Duodenal mucosa (tissue), 2 donors: ENCODE measurements at regions not wholly inside any gene's neighbourhood (a gene's known extent, or its start where the extent isn't known, plus 50 kb on each side); places are given as distances from the start of the nearest gene placed in this dataset.
"Not testable (repeated sequence)": the region's sequence is repeated elsewhere in the genome, so short reads cannot be mapped to it uniquely, and the experiment has no call there.

ENCODE experiments used
- H3K27ac ChIP-seq: one replicate; pipeline ENCODE4 v1.7.0; 2013; ENCODE audit warnings: low read depth, low read length
- H3K27me3 ChIP-seq, 2 donors: one replicate each; pipeline ENCODE4 v1.7.0; 2013; ENCODE audit warnings: low read length in 2 of 2, control low read depth in 1 of 2; ENCODE audit not compliant: insufficient read depth in 2 of 2, control insufficient read depth in 1 of 2
- H3K36me3 ChIP-seq, 2 donors: one replicate each; pipeline ENCODE4 v1.7.0; 2013; ENCODE audit warnings: low read length in 2 of 2, control low read depth in 1 of 2; ENCODE audit not compliant: insufficient read depth in 2 of 2, control insufficient read depth in 1 of 2
- H3K4me1 ChIP-seq, 2 donors: one replicate each; pipeline ENCODE4 v1.7.0; 2013; ENCODE audit warnings: low read length in 2 of 2, control low read depth in 1 of 2; ENCODE audit not compliant: insufficient read depth in 2 of 2, control insufficient read depth in 1 of 2
- H3K4me3 ChIP-seq, 2 donors: one replicate each; pipeline ENCODE4 v1.7.0; 2013; ENCODE audit warnings: low read length in 2 of 2, low read depth in 1 of 2
- H3K9ac ChIP-seq, 2 donors: one replicate each; pipeline ENCODE4 v1.7.0; 2013; ENCODE audit warnings: low read length in 2 of 2, low read depth in 1 of 2
- H3K9me3 ChIP-seq, 2 donors: one replicate each; pipeline ENCODE4 v1.7.0; 2013; ENCODE audit warnings: low read length in 2 of 2, control low read depth in 1 of 2; ENCODE audit not compliant: control insufficient read depth in 1 of 2

- Histone ChIP-seq H3K27me3 (no peaks in the 10 kb centered on the region), H3K9me3 (no peaks in the 10 kb centered on the region), H3K36me3 (no peaks in the 10 kb centered on the region), H3K27ac (no peak overlapping the region), H3K4me1 (peaks cover 22 to 23% of the 10 kb centered on the region in 2 donors), H3K9ac (no peak overlapping the region), H3K4me3 (peak overlapping the region in 1 of 2 donors; percentile 30)
Measured at GRCh38 chr4:54586320-54586955, 71.3 kb upstream of the KIT start.

GRCh38 chr4:54587107-54587891 is 70.5 kb upstream of the KIT start:
- Histone ChIP-seq H3K4me1 (peaks cover 22 to 23% of the 10 kb centered on the region in 2 donors), H3K27me3 (no peaks in the 10 kb centered on the region), H3K27ac (no peak overlapping the region), H3K4me3 (peak overlapping the region in 1 of 2 donors; percentile 30), H3K9ac (no peak overlapping the region), H3K36me3 (no peaks in the 10 kb centered on the region), H3K9me3 (no peaks in the 10 kb centered on the region)

GRCh38 chr4:54588404-54588803 is 69.4 kb upstream of the KIT start:
- H3K9me3 ChIP-seq, result no peaks in the 10 kb centered on the region
- H3K36me3 ChIP-seq, result no peaks in the 10 kb centered on the region
- H3K4me3 ChIP-seq, result no peak overlapping the region
- H3K9ac ChIP-seq, result no peak overlapping the region
- H3K27me3 ChIP-seq, result no peaks in the 10 kb centered on the region
- peaks cover 22 to 23% of the 10 kb centered on the region in 2 donors for H3K4me1 ChIP-seq
- H3K27ac ChIP-seq, result no peak overlapping the region

GRCh38 chr4:54589586-54589985 is 68.2 kb upstream of the KIT start:
- no peak overlapping the region for H3K27ac ChIP-seq
- no peaks in the 10 kb centered on the region for H3K27me3 ChIP-seq

GRCh38 chr4:54593795-54594322 is 63.9 kb upstream of the KIT start:
- no peak overlapping the region for H3K27ac ChIP-seq
- no peak overlapping the region for H3K4me3 ChIP-seq
- no peaks in the 10 kb centered on the region for H3K9me3 ChIP-seq
- no peaks in the 10 kb centered on the region for H3K27me3 ChIP-seq
- no peaks in the 10 kb centered on the region for H3K36me3 ChIP-seq
- H3K9ac ChIP-seq, result no peak overlapping the region
- no peaks in the 10 kb centered on the region for H3K4me1 ChIP-seq

More at GRCh38 chr4:54589586-54589985, 68.2 kb upstream of the KIT start:
- H3K9me3 ChIP-seq, result no peaks in the 10 kb centered on the region
- H3K9ac ChIP-seq, result no peak overlapping the region
- H3K4me3 ChIP-seq, result no peak overlapping the region
- H3K4me1 ChIP-seq, result peaks cover 22 to 23% of the 10 kb centered on the region in 2 donors
- no peaks in the 10 kb centered on the region for H3K36me3 ChIP-seq

GRCh38 chr4:54596201-54596600 is 61.6 kb upstream of the KIT start:
- H3K36me3 ChIP-seq, result no peaks in the 10 kb centered on the region
- no peak overlapping the region for H3K9ac ChIP-seq
- no peaks in the 10 kb centered on the region for H3K9me3 ChIP-seq
- H3K4me1 ChIP-seq, result no peaks in the 10 kb centered on the region
- no peaks in the 10 kb centered on the region for H3K27me3 ChIP-seq
- no peak overlapping the region for H3K4me3 ChIP-seq
- H3K27ac ChIP-seq, result no peak overlapping the region

GRCh38 chr4:54597678-54598077 is 60.1 kb upstream of the KIT start:
- H3K36me3 ChIP-seq, result not testable (repeated sequence)

GRCh38 chr4:54602175-54602574 is 55.6 kb upstream of the KIT start:
- H3K27me3 ChIP-seq, H3K9ac ChIP-seq, H3K27ac ChIP-seq, H3K4me1 ChIP-seq, H3K9me3 ChIP-seq, H3K4me3 ChIP-seq, H3K36me3 ChIP-seq: not testable (repeated sequence)

More at GRCh38 chr4:54597678-54598077, 60.1 kb upstream of the KIT start:
- not testable (repeated sequence) for H3K9ac ChIP-seq, H3K27ac ChIP-seq, H3K27me3 ChIP-seq, H3K9me3 ChIP-seq, H3K4me3 ChIP-seq, H3K4me1 ChIP-seq

GRCh38 chr4:54607067-54607466 is 50.7 kb upstream of the KIT start:
- H3K4me3 ChIP-seq, result no peak overlapping the region
- peaks cover 0 to 5% of the 10 kb centered on the region in 2 donors for H3K9me3 ChIP-seq
- no peaks in the 10 kb centered on the region for H3K27me3 ChIP-seq
- H3K27ac ChIP-seq, result no peak overlapping the region
- H3K4me1 ChIP-seq, result no peaks in the 10 kb centered on the region
- no peaks in the 10 kb centered on the region for H3K36me3 ChIP-seq
- H3K9ac ChIP-seq, result no peak overlapping the region

GRCh38 chr4:54607521-54607920 is 50.2 kb upstream of the KIT start:
- Histone ChIP-seq H3K4me3 (no peak overlapping the region), H3K9me3 (peaks cover 0 to 5% of the 10 kb centered on the region in 2 donors), H3K9ac (no peak overlapping the region), H3K36me3 (no peaks in the 10 kb centered on the region), H3K27ac (no peak overlapping the region), H3K27me3 (no peaks in the 10 kb centered on the region), H3K4me1 (no peaks in the 10 kb centered on the region)
